ENCODE measurements at regions not wholly inside any gene's neighbourhood (a gene's known extent, or its start where the extent isn't known, plus 50 kb on each side); places are given as distances from the start of the nearest gene placed in this dataset.

DNA sequence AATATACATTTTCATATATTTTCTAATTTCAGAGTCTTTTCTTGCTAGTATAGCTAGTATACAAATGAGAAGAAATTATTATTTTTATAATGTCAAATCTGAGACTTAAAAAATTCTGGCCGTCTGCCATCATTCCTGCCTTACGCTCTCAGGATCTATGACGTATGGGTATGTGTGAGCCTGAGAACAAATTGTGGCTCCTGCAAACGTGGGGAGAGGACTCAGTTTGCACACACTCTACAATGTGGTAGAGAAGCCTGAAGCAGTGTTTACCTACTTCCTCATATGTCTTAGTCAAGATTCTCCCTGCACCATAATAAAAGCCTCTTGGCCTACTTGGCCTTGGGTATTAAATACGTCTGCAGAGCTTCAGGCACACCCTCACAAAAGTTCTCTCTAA, 825.4 kb downstream of the SEMA5A start:
- no peak for FAIRE-seq
- DNase-seq (ENCODE audit: low read depth, low spot score): no peak

DNA sequence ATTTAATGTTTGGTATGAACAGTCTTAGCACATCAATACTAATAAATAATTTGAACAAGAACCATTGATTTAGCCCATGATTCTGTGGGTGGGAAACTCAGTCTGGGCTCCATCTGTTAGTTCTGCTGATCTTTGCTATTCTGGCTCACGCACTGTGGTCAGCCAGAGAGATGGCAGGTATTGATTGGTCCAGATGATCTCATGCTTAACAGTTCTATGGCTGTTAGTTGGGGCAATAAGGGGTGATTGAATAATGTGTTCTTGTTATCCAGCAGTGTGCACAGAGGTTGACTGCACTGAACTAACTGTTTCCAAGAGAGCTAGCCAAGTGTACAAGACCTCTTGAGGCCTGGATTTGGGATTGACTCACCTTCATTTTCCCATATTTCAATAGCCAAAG, 824.3 kb downstream of the SEMA5A start:
- no peak for DNase-seq (ENCODE audit: low read depth, low spot score)
- no peak for FAIRE-seq
- H2AFZ ChIP-seq (ENCODE audit: control insufficient read depth, low read length): no peak overlapping the region

More for the DNA sequence above, 825.4 kb downstream of the SEMA5A start:
- H3K27ac ChIP-seq (ENCODE audit: control insufficient read depth, insufficient read depth, low read length): no peak overlapping the region
- dilution Hi-C loops (cut with MboI; ENCODE audit: extremely low pct_ligation_motif_present, low sequenced_read_pairs): no loop called here
- no peaks in the 10 kb centered on the region for H3K4me1 ChIP-seq (ENCODE audit: control insufficient read depth, extremely low read depth, insufficient read depth, low read length)
- TF ChIP-seq EZH2 (IDR thresholded peaks at IDR 0.05; ENCODE audit: low read length): no peak
- TF ChIP-seq CTCF (optimal IDR thresholded peaks at IDR 0.05 in 1 of 3, IDR thresholded peaks at IDR 0.05 in 1 of 3, conservative IDR thresholded peaks at IDR 0.05 in 1 of 3; ENCODE audit: extremely low read depth in 1 of 3, insufficient read depth in 2 of 3, low read length in 3 of 3): no peak
- no peaks in the 10 kb centered on the region for H3K79me2 ChIP-seq (ENCODE audit: control insufficient read depth, insufficient read depth, low read length)
- no peaks in the 10 kb centered on the region for H3K9me1 ChIP-seq (ENCODE audit: control insufficient read depth, extremely low read depth, insufficient read depth, low read length)
- no peak overlapping the region for H2AFZ ChIP-seq (ENCODE audit: control insufficient read depth, low read length)
- H3K9me3 ChIP-seq (ENCODE audit: control insufficient read depth, low read depth, low read length): no peaks in the 10 kb centered on the region
- no peaks in the 10 kb centered on the region for H3K27me3 ChIP-seq (ENCODE audit: control insufficient read depth, extremely low read depth, insufficient read depth, low read length)
- no peaks in the 10 kb centered on the region for H3K36me3 ChIP-seq (ENCODE audit: control insufficient read depth in 2 of 2, extremely low read depth in 1 of 2, insufficient read depth in 2 of 2, low read length in 2 of 2)
- H4K20me1 ChIP-seq (ENCODE audit: control insufficient read depth, extremely low read depth, insufficient read depth, low read length): no peaks in the 10 kb centered on the region
- H3K9ac ChIP-seq (ENCODE audit: control insufficient read depth, extremely low read depth, insufficient read depth, low read length): no peak overlapping the region
- H3K4me3 ChIP-seq (ENCODE audit: control insufficient read depth in 2 of 3, extremely low read depth in 1 of 3, insufficient read depth in 2 of 3, low read depth in 1 of 3, low read length in 3 of 3): no peak overlapping the region
- H3K4me2 ChIP-seq (ENCODE audit: control insufficient read depth, extremely low read depth, insufficient read depth, low read depth, low read length): no peak overlapping the region

More for the DNA sequence above, 824.3 kb downstream of the SEMA5A start:
- H3K4me1 ChIP-seq (ENCODE audit: control insufficient read depth, extremely low read depth, insufficient read depth, low read length): no peaks in the 10 kb centered on the region
- no peak overlapping the region for H3K9ac ChIP-seq (ENCODE audit: control insufficient read depth, extremely low read depth, insufficient read depth, low read length)
- H3K4me3 ChIP-seq (ENCODE audit: control insufficient read depth in 2 of 3, extremely low read depth in 1 of 3, insufficient read depth in 2 of 3, low read depth in 1 of 3, low read length in 3 of 3): no peak overlapping the region
- H3K9me3 ChIP-seq (ENCODE audit: control insufficient read depth, low read depth, low read length): no peaks in the 10 kb centered on the region
- H3K79me2 ChIP-seq (ENCODE audit: control insufficient read depth, insufficient read depth, low read length): no peaks in the 10 kb centered on the region
- no peaks in the 10 kb centered on the region for H3K27me3 ChIP-seq (ENCODE audit: control insufficient read depth, extremely low read depth, insufficient read depth, low read length)
- H3K9me1 ChIP-seq (ENCODE audit: control insufficient read depth, extremely low read depth, insufficient read depth, low read length): no peaks in the 10 kb centered on the region
- no peaks in the 10 kb centered on the region for H4K20me1 ChIP-seq (ENCODE audit: control insufficient read depth, extremely low read depth, insufficient read depth, low read length)
- no peak overlapping the region for H3K27ac ChIP-seq (ENCODE audit: control insufficient read depth, insufficient read depth, low read length)
- H3K36me3 ChIP-seq (ENCODE audit: control insufficient read depth in 2 of 2, extremely low read depth in 1 of 2, insufficient read depth in 2 of 2, low read length in 2 of 2): no peaks in the 10 kb centered on the region
- no peak overlapping the region for H3K4me2 ChIP-seq (ENCODE audit: control insufficient read depth, extremely low read depth, insufficient read depth, low read depth, low read length)
- dilution Hi-C loops (cut with MboI; ENCODE audit: extremely low pct_ligation_motif_present, low sequenced_read_pairs): no loop called here
- TF ChIP-seq EZH2 (IDR thresholded peaks at IDR 0.05; ENCODE audit: low read length): no peak
- TF ChIP-seq CTCF (optimal IDR thresholded peaks at IDR 0.05 in 1 of 3, IDR thresholded peaks at IDR 0.05 in 1 of 3, conservative IDR thresholded peaks at IDR 0.05 in 1 of 3; ENCODE audit: extremely low read depth in 1 of 3, insufficient read depth in 2 of 3, low read length in 3 of 3): no peak

Measured in keratinocyte (primary cell).